ENCODE measurements at regions not wholly inside any gene's neighbourhood (a gene's known extent, or its start where the extent isn't known, plus 50 kb on each side); places are given as distances from the start of the nearest gene placed in this dataset.
A peak's percentile ranks its signal among the peaks of the same experiment; 100 is the strongest.

GRCh38 chr2:105943977-105944376 is 199.3 kb downstream of the NCK2 start:
- H3K18ac ChIP-seq (ENCODE audit: low read length) = no peak overlapping the region
- no peak overlapping the region for H3K4ac ChIP-seq (ENCODE audit: low read length)
- no peaks in the 10 kb centered on the region for H3K4me1 ChIP-seq (ENCODE audit: control insufficient read depth in 2 of 2, insufficient read depth in 1 of 2, low read depth in 1 of 2, low read length in 2 of 2)
- no peak overlapping the region for H2BK12ac ChIP-seq (ENCODE audit: low read length)
- H3K9me3 ChIP-seq (replicated peaks in 1 of 2; ENCODE audit: control insufficient read depth in 2 of 2, insufficient read depth in 1 of 2, low read depth in 1 of 2, low read length in 2 of 2) = peaks cover 2 to 3% of the 10 kb centered on the region in 2 donors
- H4K91ac ChIP-seq (ENCODE audit: low read depth, low read length, poor library complexity) = no peak overlapping the region
- no peak overlapping the region for H2AK5ac ChIP-seq (ENCODE audit: low read depth, low read length)
- H2BK5ac ChIP-seq (ENCODE audit: low read length) = no peak overlapping the region
- H4K8ac ChIP-seq (ENCODE audit: low read depth, low read length) = no peak overlapping the region
- no peak overlapping the region for H3K23ac ChIP-seq (ENCODE audit: low read depth, low read length, poor library complexity)
- no peaks in the 10 kb centered on the region for H3K36me3 ChIP-seq (replicated peaks in 1 of 2; ENCODE audit: control insufficient read depth in 2 of 2, insufficient read depth in 2 of 2, low read length in 2 of 2)
- no peak overlapping the region for H3K9ac ChIP-seq (ENCODE audit: low read depth, low read length, poor library complexity)
- H3K79me1 ChIP-seq (ENCODE audit: low read depth, low read length) = no peaks in the 10 kb centered on the region
- no CpG with 5 or more reads among the region's 20 CpGs for WGBS, 2 donors (ENCODE audit: extremely low coverage in 2 of 2, insufficient read length in 2 of 2, insufficient replicate concordance in 1 of 2)
- H2AFZ ChIP-seq (ENCODE audit: low read length) = no peak overlapping the region
- H2BK15ac ChIP-seq (ENCODE audit: low read length) = no peak overlapping the region
- peaks cover 0 to 3% (median 2%) of the 10 kb centered on the region in 3 experiments for H3K27me3 ChIP-seq (ENCODE audit: control insufficient read depth in 3 of 3, insufficient read depth in 3 of 3, low read depth in 1 of 3, low read length in 3 of 3)
- no peak overlapping the region for H3K27ac ChIP-seq (replicated peaks; ENCODE audit: low read length)
- H3K4me3 ChIP-seq (ENCODE audit: low read length in 2 of 2) = no peak overlapping the region
- H2BK120ac ChIP-seq (ENCODE audit: low read depth, low read length) = no peak overlapping the region
- DNase-seq (ENCODE audit: low spot score) = no peak
- no peak overlapping the region for H3K4me2 ChIP-seq (ENCODE audit: insufficient read depth, low read length, poor library complexity, severe bottlenecking)
- peak overlapping the region; percentile 27 for H3K14ac ChIP-seq (ENCODE audit: low read length)

All from neuronal stem cell (in vitro differentiated cells).